Testis (tissue), 2 donors: ENCODE measurements at regions not wholly inside any gene's neighbourhood (a gene's known extent, or its start where the extent isn't known, plus 50 kb on each side); places are given as distances from the start of the nearest gene placed in this dataset.
"Not testable (repeated sequence)": the region's sequence is repeated elsewhere in the genome, so short reads cannot be mapped to it uniquely, and the experiment has no call there.

Experiments
- CTCF ChIP-seq, 3 experiments: fragments of 450-650 bp in 2 of 3; fragments of 200-600 bp in 1 of 3; sonication (generic) in 1 of 3; IDR thresholded peaks; one replicate each; pipeline ENCODE4 v1.5.1; 2016 to 2019; ENCODE audit warnings: antibody characterized with exemption in 3 of 3, mild to moderate bottlenecking in 2 of 3, moderate library complexity in 1 of 3
- POLR2A ChIP-seq: fragments of 450-650 bp; IDR thresholded peaks from one replicate; pipeline ENCODE4 v1.6.1; 2017; ENCODE audit warnings: antibody characterized with exemption, mild to moderate bottlenecking, moderate library complexity

GRCh38 chr15:84392020-84392419 is 156.4 kb downstream of the GOLGA6L4 start:
- TF ChIP-seq CTCF (IDR thresholded peaks at IDR 0.05); POLR2A: not testable (repeated sequence)
